Fibroblast of lung (primary cell): ENCODE measurements at regions not wholly inside any gene's neighbourhood (a gene's known extent, or its start where the extent isn't known, plus 50 kb on each side); places are given as distances from the start of the nearest gene placed in this dataset.

Experiments
- DNase-seq, 2 donors: peaks; one replicate each; pipeline versions ENCODE4 v3.0.0 to v3.0.0-alpha.2; 2010; ENCODE audit warnings: low read depth in 2 of 2
- H2AFZ ChIP-seq: 2 replicates; pipeline ENCODE4 v1.5.1; 2012; ENCODE audit warnings: low read length, control low read depth, inconsistent platforms
- H3K27ac ChIP-seq: 2 replicates; pipeline ENCODE4 v1.5.1; 2011; ENCODE audit warnings: low read length, control low read depth; ENCODE audit not compliant: insufficient read depth
- H3K27me3 ChIP-seq: 2 replicates; pipeline ENCODE4 v1.5.1; 2011; ENCODE audit warnings: mild to moderate bottlenecking, low read length; ENCODE audit not compliant: control insufficient read depth, insufficient read depth
- H3K36me3 ChIP-seq: 2 replicates; pipeline ENCODE4 v1.5.1; 2011; ENCODE audit warnings: low read length; ENCODE audit not compliant: control insufficient read depth, insufficient read depth
- H3K4me1 ChIP-seq: 2 replicates; pipeline ENCODE4 v1.5.1; 2011; ENCODE audit warnings: low read length; ENCODE audit not compliant: control insufficient read depth, insufficient read depth; ENCODE audit errors: extremely low read depth
- H3K4me2 ChIP-seq: 2 replicates; pipeline ENCODE4 v1.5.1; 2011; ENCODE audit warnings: low read length, control low read depth; ENCODE audit not compliant: insufficient read depth; ENCODE audit errors: extremely low read depth
- H3K4me3 ChIP-seq, 4 experiments: fragments of 200-600 bp in 1 of 4; sonication (generic) in 1 of 4; replicated peaks in 1 of 4; 2 replicates each; pipeline ENCODE4 v1.5.1; 2011 to 2016; ENCODE audit warnings: low read length in 4 of 4, low read depth in 3 of 4, mild to moderate bottlenecking in 3 of 4, control low read depth in 2 of 4, inconsistent platforms in 1 of 4, mixed read lengths in 1 of 4; ENCODE audit not compliant: insufficient read depth in 1 of 4; ENCODE audit errors: control extremely low read depth in 1 of 4
- H3K79me2 ChIP-seq: 2 replicates; pipeline ENCODE4 v1.5.1; 2012; ENCODE audit warnings: mild to moderate bottlenecking, low read length, inconsistent platforms; ENCODE audit not compliant: control insufficient read depth, insufficient read depth
- H3K9ac ChIP-seq: 2 replicates; pipeline ENCODE4 v1.5.1; 2011; ENCODE audit warnings: mild to moderate bottlenecking, low read length, control low read depth; ENCODE audit not compliant: insufficient read depth
- H3K9me3 ChIP-seq: 2 replicates; pipeline ENCODE4 v1.5.1; 2012; ENCODE audit warnings: low read depth, low read length; ENCODE audit not compliant: control insufficient read depth, insufficient read depth
- H4K20me1 ChIP-seq: 2 replicates; pipeline ENCODE4 v1.5.1; 2011; ENCODE audit warnings: low read length; ENCODE audit not compliant: control insufficient read depth, insufficient read depth; ENCODE audit errors: extremely low read depth
- CTCF ChIP-seq, 2 donors: IDR thresholded peaks in 1 of 2; conservative IDR thresholded peaks in 1 of 2; 1 replicate in 1 of 2; 2 replicates in 1 of 2; pipeline ENCODE4 v1.5.1; 2011 to 2012; ENCODE audit warnings: low read length in 2 of 2, control low read depth in 1 of 2, inconsistent platforms in 1 of 2, low read depth in 1 of 2, mild to moderate bottlenecking in 1 of 2
- EZH2 ChIP-seq: IDR thresholded peaks from 2 replicates; pipeline ENCODE4 v1.5.1; 2012; ENCODE audit warnings: low read length, control low read depth, mild to moderate bottlenecking; ENCODE audit errors: missing control alignments

DNA sequence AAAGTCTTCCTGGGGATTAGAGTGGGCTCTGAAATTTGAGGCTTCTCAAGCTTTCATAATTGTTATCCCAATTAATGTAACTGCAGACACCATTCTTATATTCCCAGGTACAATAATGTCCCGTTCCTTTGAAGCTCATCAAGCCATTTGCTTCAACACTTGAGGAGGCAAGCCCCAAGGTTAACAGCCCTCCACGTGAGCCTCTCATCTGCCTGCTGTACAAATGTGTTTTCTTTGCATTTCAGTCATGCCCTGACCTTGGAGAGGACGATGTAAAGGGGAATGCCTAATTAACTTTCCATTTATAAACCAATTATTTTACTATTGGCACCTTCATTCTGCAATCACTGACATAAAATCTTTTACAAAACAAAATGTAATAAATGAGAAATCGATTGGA, 106.3 kb downstream of the SETD4 start:
- DNase-seq, result no peak
- no peak for TF ChIP-seq CTCF (conservative IDR thresholded peaks at IDR 0.05 in 1 of 2, IDR thresholded peaks at IDR 0.05 in 1 of 2; ENCODE audit: low read depth in 1 of 2, low read length in 2 of 2)
- no peak for TF ChIP-seq EZH2
- peaks cover 6% of the 10 kb centered on the region for H3K27me3 ChIP-seq
- H3K4me2 ChIP-seq, result no peak overlapping the region
- no peak overlapping the region for H2AFZ ChIP-seq
- H4K20me1 ChIP-seq, result no peaks in the 10 kb centered on the region
- H3K4me1 ChIP-seq, result no peaks in the 10 kb centered on the region
- H3K36me3 ChIP-seq, result no peaks in the 10 kb centered on the region
- H3K79me2 ChIP-seq, result no peaks in the 10 kb centered on the region
- H3K9ac ChIP-seq, result no peak overlapping the region
- H3K27ac ChIP-seq, result no peak overlapping the region
- no peaks in the 10 kb centered on the region for H3K9me3 ChIP-seq
- H3K4me3 ChIP-seq, result no peak overlapping the region

DNA sequence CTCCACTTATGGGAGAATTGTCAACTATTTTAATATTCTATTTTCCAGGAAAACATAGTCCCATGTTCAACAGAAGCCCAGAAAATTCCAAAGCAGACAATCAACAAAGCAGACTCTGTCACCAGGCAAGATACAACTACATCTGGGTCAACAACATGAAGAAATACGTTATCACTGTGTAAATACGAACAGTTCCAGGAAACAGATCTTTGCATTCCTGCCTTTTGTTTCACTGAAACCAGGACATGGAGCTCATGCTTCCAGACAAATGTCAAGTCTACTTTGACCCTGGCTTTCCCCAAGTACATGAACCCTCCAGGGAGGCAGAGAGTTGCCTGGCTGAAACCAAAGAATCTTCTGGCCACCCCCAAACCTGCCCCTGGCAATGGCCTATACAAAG, 106.7 kb downstream of the SETD4 start:
- no peaks in the 10 kb centered on the region for H3K36me3 ChIP-seq
- peaks cover 6% of the 10 kb centered on the region for H3K27me3 ChIP-seq
- no peak overlapping the region for H2AFZ ChIP-seq
- H3K27ac ChIP-seq, result no peak overlapping the region
- no peak overlapping the region for H3K4me3 ChIP-seq
- no peak overlapping the region for H3K9ac ChIP-seq
- no peaks in the 10 kb centered on the region for H4K20me1 ChIP-seq
- H3K4me2 ChIP-seq, result no peak overlapping the region
- DNase-seq, result no peak
- H3K9me3 ChIP-seq, result no peaks in the 10 kb centered on the region
- H3K4me1 ChIP-seq, result no peaks in the 10 kb centered on the region
- H3K79me2 ChIP-seq, result no peaks in the 10 kb centered on the region
- no peak for TF ChIP-seq CTCF (conservative IDR thresholded peaks at IDR 0.05 in 1 of 2, IDR thresholded peaks at IDR 0.05 in 1 of 2; ENCODE audit: low read depth in 1 of 2, low read length in 2 of 2)
- TF ChIP-seq EZH2, result no peak

GRCh38 chr21:35952651-35953340, 107.5 kb downstream of the SETD4 start:
- H3K4me2 ChIP-seq, result no peak overlapping the region
- H3K4me3 ChIP-seq, result no peak overlapping the region
- no peaks in the 10 kb centered on the region for H3K79me2 ChIP-seq
- no peaks in the 10 kb centered on the region for H3K4me1 ChIP-seq
- no peaks in the 10 kb centered on the region for H3K9me3 ChIP-seq
- H2AFZ ChIP-seq, result no peak overlapping the region
- no peak overlapping the region for H3K27ac ChIP-seq
- H3K36me3 ChIP-seq, result no peaks in the 10 kb centered on the region
- no peak for DNase-seq
- H4K20me1 ChIP-seq, result no peaks in the 10 kb centered on the region
- TF ChIP-seq EZH2 (no peak), CTCF (conservative IDR thresholded peaks at IDR 0.05 in 1 of 2, IDR thresholded peaks at IDR 0.05 in 1 of 2; ENCODE audit: low read depth in 1 of 2, low read length in 2 of 2) (no peak)
- H3K9ac ChIP-seq, result no peak overlapping the region
- peaks cover 6% of the 10 kb centered on the region for H3K27me3 ChIP-seq
